Heart left ventricle (tissue), 16 donors: ENCODE measurements at regions not wholly inside any gene's neighbourhood (a gene's known extent, or its start where the extent isn't known, plus 50 kb on each side); places are given as distances from the start of the nearest gene placed in this dataset.

Source experiments
- ATAC-seq, 4 donors: fragments of 200-7000 bp; cut with Tn5 transposase; one replicate each; pipeline ENCODE4 v1.9.1; 2020 to 2022; ENCODE audit warnings: moderate library complexity in 4 of 4, mild to moderate bottlenecking in 3 of 4, moderate number of reproducible peaks in 1 of 4
- DNase-seq, 5 donors: peaks; one replicate each; pipeline ENCODE4 v3.0.0-alpha.2; 2020
- H3K27ac ChIP-seq, 12 donors: fragments of 200-600 bp; sonication (generic) in 4 of 12; one replicate each; pipeline versions ENCODE4 v1.5.0 to v1.8.0; 2016 to 2022; ENCODE audit warnings: mild to moderate bottlenecking in 2 of 12
- H3K27me3 ChIP-seq, 9 donors: fragments of 200-600 bp; sonication (generic) in 2 of 9; one replicate each; pipeline versions ENCODE4 v1.5.1 to v1.8.0; 2016 to 2022; ENCODE audit warnings: mild to moderate bottlenecking in 3 of 9
- H3K36me3 ChIP-seq, 9 donors: fragments of 200-600 bp; sonication (generic) in 2 of 9; one replicate each; pipeline versions ENCODE4 v1.5.0 to v1.8.0; 2018 to 2022; ENCODE audit warnings: mild to moderate bottlenecking in 2 of 9
- H3K4me1 ChIP-seq, 12 donors: fragments of 200-600 bp; sonication (generic) in 4 of 12; one replicate each; pipeline versions ENCODE4 v1.5.0 to v1.8.0; 2016 to 2022; ENCODE audit warnings: mild to moderate bottlenecking in 3 of 12
- H3K4me3 ChIP-seq, 12 donors: fragments of 200-600 bp; sonication (generic) in 4 of 12; one replicate each; pipeline versions ENCODE4 v1.5.0 to v1.8.0; 2017 to 2022; ENCODE audit warnings: mild to moderate bottlenecking in 9 of 12, moderate library complexity in 4 of 12
- H3K9me3 ChIP-seq, 12 donors: fragments of 200-600 bp; sonication (generic) in 4 of 12; one replicate each; pipeline versions ENCODE4 v1.5.0 to v1.8.0; 2016 to 2022; ENCODE audit warnings: mild to moderate bottlenecking in 1 of 12
- CTCF ChIP-seq, 12 donors: fragments of 200-600 bp; sonication (generic) in 4 of 12; IDR thresholded peaks; one replicate each; pipeline versions ENCODE4 v1.5.0 to v1.8.0; 2018 to 2022; ENCODE audit warnings: antibody characterized with exemption in 12 of 12, mild to moderate bottlenecking in 5 of 12
- POLR2A ChIP-seq, 2 donors: fragments of 450-650 bp; IDR thresholded peaks; one replicate each; pipeline ENCODE4 v1.6.1; 2017; ENCODE audit warnings: antibody characterized with exemption in 2 of 2, mild to moderate bottlenecking in 2 of 2, moderate library complexity in 2 of 2
- WGBS, 4 donors: extraction: QIAGEN DNeasy Blood & Tissue Kit in 2 of 4; methylation state at CpG; one replicate each; pipeline versions ENCODE4 v1.1.5 to v1.1.7; 2013 to 2018; 5-methylcytosine and 5-hydroxymethylcytosine counted together
- intact Hi-C, 10 donors: fragments of 100-400 bp; cut with DNase I; formaldehyde crosslinking; loops; one replicate each; pipeline versions ENCODE4 v1.11.1 to v1.14.2; 2022
- donor health status: ischemic (EF 13 %, LVEDD 7.1; RV severe dilation, severe dysfunction).
- donor health status: healthy with polysubstance abuse.
- donor health status: DM: no; HTN: yes; CAD: no.
- donor health status: DM: no; HTN: no; CAD: no.
- donor health status: ischemic (EF 25% LVEDD 6.9; RV normal size, moderate dysfunction).
- donor health status: ischemic (EF 25% LVEDD 5.7; RV mildly dilated, moderate dysfunction).
- donor health status: healthy.
- donor health status: DM: yes; HTN: yes; CAD: no.
- donor health status: ischemic (EF 35%, LVEDD 5.7; RV mildly dilated, moderate dysfunction).
- donor health status: nonischemic (EF 11% LVEDD 7.7; RV severe dilation, severe dysfunction).
- donor health status: DM: yes; HTN: yes; CAD: no.
- donor health status: PGD.
- donor health status: ischemic (EF 29% LVEDD 5.4; RV normal size, mild dysfunction).
- donor health status: nonischemic (EF 23%, LVEDD 6.1; RV moderate dilation, normal function).

GRCh38 chr10:104563051-104563450 lies 78.0 kb upstream of the SORCS3 start:
- no peak for ATAC-seq
- H3K27me3 ChIP-seq: no peaks in the 10 kb centered on the region
- H3K4me3 ChIP-seq: no peak overlapping the region
- intact Hi-C loops: no loop called here
- H3K9me3 ChIP-seq: peaks cover 0 to 19% (median 0%) of the 10 kb centered on the region in 12 donors
- no peak overlapping the region for H3K27ac ChIP-seq
- no peak for TF ChIP-seq CTCF (IDR thresholded peaks at IDR 0.05)
- no peak for TF ChIP-seq POLR2A (IDR thresholded peaks at IDR 0.05)
- H3K4me1 ChIP-seq: no peaks in the 10 kb centered on the region
- WGBS, 4 donors: 57 to 83% (median 71%) methylated on average over 1 of the region's 1 CpG
- DNase-seq: no peak
- H3K36me3 ChIP-seq: no peaks in the 10 kb centered on the region

GRCh38 chr10:104563548-104563947 lies 77.5 kb upstream of the SORCS3 start:
- intact Hi-C loops: no loop called here
- no peak for DNase-seq
- peaks cover 0 to 24% (median 0%) of the 10 kb centered on the region in 12 donors for H3K9me3 ChIP-seq
- TF ChIP-seq CTCF (IDR thresholded peaks at IDR 0.05) (no peak), POLR2A (IDR thresholded peaks at IDR 0.05) (no peak)
- no peak for ATAC-seq
- no peak overlapping the region for H3K4me3 ChIP-seq
- no peaks in the 10 kb centered on the region for H3K27me3 ChIP-seq
- H3K4me1 ChIP-seq: no peaks in the 10 kb centered on the region
- no peak overlapping the region for H3K27ac ChIP-seq
- no peaks in the 10 kb centered on the region for H3K36me3 ChIP-seq

GRCh38 chr10:104574427-104574826 lies 66.7 kb upstream of the SORCS3 start:
- no peak for ATAC-seq
- no peak overlapping the region for H3K27ac ChIP-seq
- H3K4me1 ChIP-seq: no peaks in the 10 kb centered on the region
- intact Hi-C loops: no loop called here
- no peak overlapping the region for H3K4me3 ChIP-seq
- 83 to 100% (median 86%) methylated on average over 1 of the region's 1 CpG for WGBS, 4 donors
- H3K36me3 ChIP-seq: no peaks in the 10 kb centered on the region
- peaks cover 0 to 26% (median 18%) of the 10 kb centered on the region in 12 donors for H3K9me3 ChIP-seq
- DNase-seq: no peak
- TF ChIP-seq POLR2A (IDR thresholded peaks at IDR 0.05) (no peak), CTCF (IDR thresholded peaks at IDR 0.05) (no peak)
- H3K27me3 ChIP-seq: peaks cover 0 to 16% (median 3%) of the 10 kb centered on the region in 9 donors

- DNase-seq (no peak), ATAC-seq (no peak)
- Histone ChIP-seq H3K27ac (no peak overlapping the region), H3K27me3 (peaks cover 0 to 20% (median 7%) of the 10 kb centered on the region in 9 donors), H3K9me3 (peaks cover 0 to 22% (median 16%) of the 10 kb centered on the region in 12 donors), H3K36me3 (no peaks in the 10 kb centered on the region), H3K4me3 (no peak overlapping the region), H3K4me1 (no peaks in the 10 kb centered on the region)
- no peak for TF ChIP-seq POLR2A (IDR thresholded peaks at IDR 0.05)
- TF ChIP-seq CTCF (IDR thresholded peaks at IDR 0.05): no peak
- intact Hi-C loops: no loop called here
Measured at GRCh38 chr10:104574838-104575237, 66.3 kb upstream of the SORCS3 start.
